WI38 (cell line): ENCODE measurements at regions not wholly inside any gene's neighbourhood (a gene's known extent, or its start where the extent isn't known, plus 50 kb on each side); places are given as distances from the start of the nearest gene placed in this dataset.

Experiments
- H3K4me3 ChIP-seq: 2 replicates; pipeline ENCODE4 v1.5.1; 2011; ENCODE audit warnings: low read depth, mild to moderate bottlenecking, control low read depth, low read length
- CTCF ChIP-seq: IDR thresholded peaks from 2 replicates; pipeline ENCODE4 v1.5.1; 2012; ENCODE audit warnings: low read depth, mild to moderate bottlenecking, control low read depth, low read length

DNA sequence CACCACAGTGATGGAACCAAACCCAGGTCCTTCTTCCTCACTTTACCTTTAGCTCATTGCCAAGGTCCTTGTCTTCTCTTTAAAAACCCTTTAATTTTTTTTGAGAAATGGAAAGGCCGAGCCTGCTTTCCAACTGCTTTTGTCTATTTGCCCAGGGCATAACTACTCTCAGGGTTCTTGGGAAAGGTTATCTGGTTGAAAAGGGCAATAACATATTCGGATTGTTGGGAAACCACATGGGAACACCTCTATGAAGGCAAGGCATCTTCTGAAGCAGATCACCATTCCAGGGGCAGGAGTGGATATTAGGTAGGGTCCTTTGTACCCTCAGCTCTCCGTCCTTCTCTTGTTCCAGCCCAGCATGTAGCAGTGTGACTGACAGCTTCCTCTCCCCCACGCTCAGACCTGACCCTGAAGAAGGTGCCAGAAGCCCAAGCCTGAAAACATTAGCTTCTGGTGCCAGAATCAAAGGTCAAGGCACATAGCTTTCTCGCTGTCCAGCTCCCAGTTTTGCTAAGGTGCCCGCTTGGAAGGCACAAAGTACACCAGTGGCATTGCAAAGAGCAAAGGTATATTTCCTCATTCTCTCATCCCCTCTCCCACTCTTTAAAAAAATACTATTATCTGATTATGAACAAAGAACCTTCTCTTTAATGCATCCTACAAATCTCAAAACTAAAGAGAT lies 123.2 kb upstream of the LINC00305 start:
- H3K4me3 ChIP-seq, result no peak overlapping the region
- TF ChIP-seq CTCF, result no peak

GRCh38 chr18:64271246-64271645 lies 122.4 kb upstream of the LINC00305 start:
- TF ChIP-seq CTCF, result no peak
- H3K4me3 ChIP-seq, result no peak overlapping the region

DNA sequence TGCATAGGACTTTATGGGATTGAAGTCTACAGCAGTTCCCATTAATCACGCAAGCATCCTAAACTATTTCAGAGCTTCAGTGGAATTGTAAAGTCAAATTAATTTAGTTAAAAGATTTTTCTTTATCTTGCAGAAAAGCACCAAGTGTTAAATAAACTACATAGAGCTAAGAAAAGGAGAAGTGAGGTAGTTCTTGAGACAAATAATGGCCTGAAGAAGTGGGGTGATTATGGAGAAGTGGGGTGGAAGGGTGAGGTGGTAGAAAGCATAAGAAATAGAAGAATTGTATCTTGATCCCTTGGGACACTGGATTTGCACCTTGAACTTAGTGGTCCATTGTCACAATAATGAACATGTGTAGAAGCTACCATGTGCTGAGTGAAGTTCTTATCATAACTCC lies 121.7 kb upstream of the LINC00305 start:
- TF ChIP-seq CTCF, result no peak
- no peak overlapping the region for H3K4me3 ChIP-seq

GRCh38 chr18:64270121-64270520 lies 121.2 kb upstream of the LINC00305 start:
- TF ChIP-seq CTCF, result no peak
- no peak overlapping the region for H3K4me3 ChIP-seq

DNA sequence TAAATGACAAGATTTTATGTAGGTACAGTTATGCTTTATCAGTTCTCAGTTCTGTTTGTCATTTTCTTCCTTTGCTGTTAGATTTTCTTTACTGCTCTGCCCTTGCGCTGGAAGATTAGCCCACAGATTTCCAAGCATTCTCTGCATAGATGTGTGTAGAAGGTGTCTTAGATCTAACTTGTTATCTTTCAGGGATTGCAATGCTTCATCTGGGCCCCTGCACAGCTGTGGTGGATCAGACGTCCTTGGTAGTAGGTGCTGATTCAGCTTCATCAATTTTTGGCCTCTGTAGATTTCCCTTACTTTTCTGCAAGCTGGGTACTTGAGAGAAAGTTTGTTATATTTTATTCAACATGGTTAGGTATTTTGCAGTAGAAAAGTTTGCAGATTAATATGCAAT lies 115.3 kb upstream of the LINC00305 start:
- no peak for TF ChIP-seq CTCF
- no peak overlapping the region for H3K4me3 ChIP-seq

GRCh38 chr18:64260810-64261209 lies 111.9 kb upstream of the LINC00305 start:
- TF ChIP-seq CTCF, result no peak
- no peak overlapping the region for H3K4me3 ChIP-seq

DNA sequence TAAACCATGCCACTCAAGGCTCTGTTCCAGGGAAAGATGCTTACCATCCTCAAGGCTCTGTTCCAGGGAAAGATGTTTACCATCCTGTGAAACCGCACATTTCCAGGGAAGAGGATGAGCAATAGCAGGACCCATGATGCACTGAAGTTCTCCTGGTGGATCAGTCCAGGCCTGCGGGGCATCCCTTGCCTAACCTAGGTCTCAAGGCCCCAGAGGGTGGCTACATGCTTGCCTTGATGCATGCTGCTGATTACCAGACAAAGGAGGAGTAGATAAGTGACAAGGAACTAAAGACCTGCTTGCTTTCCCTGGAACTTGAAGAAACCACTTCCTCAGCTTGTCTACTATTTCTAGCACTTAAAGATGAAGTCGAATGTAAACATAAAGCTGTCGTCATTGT lies 111.0 kb upstream of the LINC00305 start:
- no peak for TF ChIP-seq CTCF
- H3K4me3 ChIP-seq, result no peak overlapping the region
